ENCODE measurements at regions not wholly inside any gene's neighbourhood (a gene's known extent, or its start where the extent isn't known, plus 50 kb on each side); places are given as distances from the start of the nearest gene placed in this dataset.
"Not testable (repeated sequence)": the region's sequence is repeated elsewhere in the genome, so short reads cannot be mapped to it uniquely, and the experiment has no call there.

- DNase-seq (ENCODE audit: low read depth in 3 of 3) = no peak
These were observed 313.6 kb downstream of the TBC1D32 start for GRCh38 chr6:121020656-121021055.

GRCh38 chr6:121008553-121008952 lies 325.7 kb downstream of the TBC1D32 start:
- DNase-seq (ENCODE audit: low read depth in 3 of 3) = no peak

- no peak for DNase-seq (ENCODE audit: low read depth in 3 of 3)
These were observed 328.3 kb downstream of the TBC1D32 start for GRCh38 chr6:121006024-121006423.

- DNase-seq (ENCODE audit: low read depth in 3 of 3) = no peak
These were observed 333.9 kb downstream of the TBC1D32 start for GRCh38 chr6:121000381-121000780.

- DNase-seq (ENCODE audit: low read depth in 3 of 3) = no peak
These were observed 337.9 kb downstream of the TBC1D32 start for GRCh38 chr6:120996340-120996739.

- no peak for DNase-seq (ENCODE audit: low read depth in 3 of 3)
These were observed 339.7 kb downstream of the TBC1D32 start for GRCh38 chr6:120994573-120994967.

- no peak for DNase-seq (ENCODE audit: low read depth in 3 of 3)
These were observed 340.2 kb downstream of the TBC1D32 start for GRCh38 chr6:120993929-120994572.

- no peak for DNase-seq (ENCODE audit: low read depth in 3 of 3)
These were observed 342.0 kb downstream of the TBC1D32 start for GRCh38 chr6:120992257-120992656.

- no peak for DNase-seq (ENCODE audit: low read depth in 3 of 3)
These were observed 343.4 kb downstream of the TBC1D32 start for GRCh38 chr6:120990866-120991265.

GRCh38 chr6:120981835-120982234 lies 352.4 kb downstream of the TBC1D32 start:
- no peak for DNase-seq (ENCODE audit: low read depth in 3 of 3)

GRCh38 chr6:120966321-120966720 lies 368.0 kb downstream of the TBC1D32 start:
- no peak for DNase-seq (ENCODE audit: low read depth in 3 of 3)

- no peak for DNase-seq (ENCODE audit: low read depth in 3 of 3)
These were observed 368.5 kb downstream of the TBC1D32 start for GRCh38 chr6:120965814-120966213.

GRCh38 chr6:120960761-120961160 lies 373.5 kb downstream of the TBC1D32 start:
- no peak for DNase-seq (ENCODE audit: low read depth in 3 of 3)

GRCh38 chr6:120954111-120954510 lies 380.2 kb downstream of the TBC1D32 start:
- DNase-seq (ENCODE audit: low read depth in 3 of 3) = no peak

- DNase-seq (ENCODE audit: low read depth in 3 of 3) = no peak
These were observed 383.0 kb downstream of the TBC1D32 start for GRCh38 chr6:120951258-120951657.

GRCh38 chr6:120947111-120947510 lies 387.2 kb downstream of the TBC1D32 start:
- DNase-seq (ENCODE audit: low read depth in 3 of 3) = no peak

GRCh38 chr6:120945905-120946594 lies 388.2 kb downstream of the TBC1D32 start:
- DNase-seq (ENCODE audit: low read depth in 3 of 3) = no peak

- no peak for DNase-seq (ENCODE audit: low read depth in 3 of 3)
These were observed 395.3 kb downstream of the TBC1D32 start for GRCh38 chr6:120938876-120939472.

GRCh38 chr6:120938164-120938875 lies 396.0 kb downstream of the TBC1D32 start:
- no peak for DNase-seq (ENCODE audit: low read depth in 3 of 3)

GRCh38 chr6:120935908-120936307 lies 398.4 kb downstream of the TBC1D32 start:
- no peak for DNase-seq (ENCODE audit: low read depth in 3 of 3)

GRCh38 chr6:120935016-120935415 lies 399.3 kb downstream of the TBC1D32 start:
- DNase-seq (ENCODE audit: low read depth in 3 of 3) = no peak

- DNase-seq (ENCODE audit: low read depth in 3 of 3) = not testable (repeated sequence)
These were observed 402.6 kb downstream of the TBC1D32 start for GRCh38 chr6:120931520-120932180.

Data from stimulated activated CD4-positive, alpha-beta T cell treated with anti-CD3 and anti-CD28 coated beads, TNF-alpha, amount 100 ng/mL, for 48 hours (primary cell).